SU-DHL-6 (cell line): ENCODE measurements at regions not wholly inside any gene's neighbourhood (a gene's known extent, or its start where the extent isn't known, plus 50 kb on each side); places are given as distances from the start of the nearest gene placed in this dataset.

Experiments
- H2AFZ ChIP-seq: fragments of 200-600 bp; sonication (generic); 2 replicates; pipeline ENCODE4 v1.6.1; 2014; ENCODE audit warnings: low read depth, mild to moderate bottlenecking, moderate library complexity, mixed read lengths, antibody characterized with exemption, low read length; ENCODE audit not compliant: severe bottlenecking
- H3F3A ChIP-seq: fragments of 200-600 bp; shearing (Covaris generic); 2 replicates; pipeline ENCODE4 v1.6.0; 2016; ENCODE audit warnings: antibody characterized with exemption, mild to moderate bottlenecking; ENCODE audit not compliant: insufficient read depth
- H3K27ac ChIP-seq: fragments of 200-600 bp; sonication (generic); 2 replicates; pipeline ENCODE4 v1.5.1; 2016; ENCODE audit warnings: low read depth, mild to moderate bottlenecking, low read length, moderate library complexity, mixed read lengths
- H3K27me3 ChIP-seq: fragments of 200-600 bp; sonication (generic), shearing (Covaris generic); 2 replicates; pipeline ENCODE4 v1.6.0; 2014; ENCODE audit warnings: mild to moderate bottlenecking, low read length
- H3K36me3 ChIP-seq: fragments of 200-600 bp; sonication (generic); 2 replicates; pipeline ENCODE4 v1.6.1; 2014; ENCODE audit warnings: mild to moderate bottlenecking, low read length, mixed read lengths
- H3K4me2 ChIP-seq: fragments of 300-600, 200-600 bp; shearing (Covaris generic), sonication (generic); 2 replicates; pipeline ENCODE4 v1.6.0; 2014; ENCODE audit warnings: low read length, low read depth, mild to moderate bottlenecking; ENCODE audit not compliant: poor library complexity, severe bottlenecking
- H3K4me3 ChIP-seq: fragments of 200-600 bp; sonication (generic); 2 replicates; pipeline ENCODE4 v1.5.1; 2014; ENCODE audit warnings: antibody characterized with exemption, low read length, mild to moderate bottlenecking, mixed read lengths; ENCODE audit not compliant: insufficient read depth, poor library complexity, severe bottlenecking
- H3K79me2 ChIP-seq: fragments of 200-600 bp; sonication (generic); 2 replicates; pipeline ENCODE4 v1.6.1; 2014; ENCODE audit warnings: mild to moderate bottlenecking, low read length, moderate library complexity; ENCODE audit not compliant: insufficient read depth
- H3K9ac ChIP-seq: fragments of 200-600 bp; sonication (generic); 2 replicates; pipeline ENCODE4 v1.7.0; 2014; ENCODE audit warnings: mild to moderate bottlenecking, low read length
- H3K9me2 ChIP-seq: fragments of 200-600 bp; sonication (generic); replicated peaks from 2 replicates; pipeline ENCODE4 v1.6.1; 2014; ENCODE audit warnings: low read length; ENCODE audit not compliant: insufficient read depth
- H3K9me3 ChIP-seq: fragments of 200-600 bp; sonication (generic); 2 replicates; pipeline ENCODE4 v1.6.1; 2014; ENCODE audit warnings: low read length, mixed read lengths; ENCODE audit not compliant: insufficient read depth
- H4K20me1 ChIP-seq: fragments of 200-600 bp; sonication (generic); 2 replicates; pipeline ENCODE4 v1.6.1; 2014; ENCODE audit warnings: low read depth, mild to moderate bottlenecking, antibody characterized with exemption, low read length, moderate library complexity, mixed read lengths
- EZH2phosphoT487 ChIP-seq: fragments of 200-600 bp; sonication (generic), shearing (Covaris generic); conservative IDR thresholded peaks from 2 replicates; pipeline ENCODE4 v1.6.1; 2018; ENCODE audit warnings: mild to moderate bottlenecking, antibody characterized with exemption, low read length, moderate library complexity, mixed read lengths
- TF ChIP-seq, protein P1 (sequence below): fragments of 200-600 bp; sonication (generic); IDR thresholded peaks from one replicate; pipeline ENCODE4 v1.5.1; 2017; ENCODE audit warnings: antibody characterized with exemption, mild to moderate bottlenecking, low read length, moderate library complexity; ENCODE audit not compliant: insufficient read depth, poor library complexity, severe bottlenecking

DNA sequence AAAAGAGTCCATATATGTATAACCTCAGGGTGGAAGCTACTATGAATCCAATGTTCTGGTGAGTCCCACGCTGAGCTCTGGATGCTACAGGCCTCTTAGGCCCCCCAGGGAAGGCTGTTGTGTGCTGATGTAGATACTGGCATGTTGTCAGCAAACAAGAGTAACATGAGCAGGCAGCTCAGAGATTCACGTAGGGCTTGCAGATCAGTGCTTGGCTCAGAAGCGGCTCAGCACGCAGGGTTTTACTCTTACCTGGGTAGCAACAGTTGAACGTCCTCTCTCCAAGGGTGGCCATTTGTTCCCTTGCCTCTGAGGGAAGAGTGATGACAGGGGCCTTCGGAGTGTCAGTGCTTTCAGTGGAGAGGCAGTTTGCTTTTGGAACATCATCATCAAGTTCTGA is 93.4 kb downstream of the ZFP64 start:
- Histone ChIP-seq H3K9me2 (no peaks in the 10 kb centered on the region), H3K79me2 (no peaks in the 10 kb centered on the region), H3K4me2 (no peak overlapping the region), H3K27ac (no peak overlapping the region), H3K9me3 (no peaks in the 10 kb centered on the region), H4K20me1 (no peaks in the 10 kb centered on the region), H3K36me3 (no peaks in the 10 kb centered on the region), H3K9ac (no peak overlapping the region), H2AFZ (no peak overlapping the region), H3K4me3 (no peak overlapping the region), H3F3A (no peaks in the 10 kb centered on the region), H3K27me3 (no peaks in the 10 kb centered on the region)
- TF ChIP-seq, protein P1, sequence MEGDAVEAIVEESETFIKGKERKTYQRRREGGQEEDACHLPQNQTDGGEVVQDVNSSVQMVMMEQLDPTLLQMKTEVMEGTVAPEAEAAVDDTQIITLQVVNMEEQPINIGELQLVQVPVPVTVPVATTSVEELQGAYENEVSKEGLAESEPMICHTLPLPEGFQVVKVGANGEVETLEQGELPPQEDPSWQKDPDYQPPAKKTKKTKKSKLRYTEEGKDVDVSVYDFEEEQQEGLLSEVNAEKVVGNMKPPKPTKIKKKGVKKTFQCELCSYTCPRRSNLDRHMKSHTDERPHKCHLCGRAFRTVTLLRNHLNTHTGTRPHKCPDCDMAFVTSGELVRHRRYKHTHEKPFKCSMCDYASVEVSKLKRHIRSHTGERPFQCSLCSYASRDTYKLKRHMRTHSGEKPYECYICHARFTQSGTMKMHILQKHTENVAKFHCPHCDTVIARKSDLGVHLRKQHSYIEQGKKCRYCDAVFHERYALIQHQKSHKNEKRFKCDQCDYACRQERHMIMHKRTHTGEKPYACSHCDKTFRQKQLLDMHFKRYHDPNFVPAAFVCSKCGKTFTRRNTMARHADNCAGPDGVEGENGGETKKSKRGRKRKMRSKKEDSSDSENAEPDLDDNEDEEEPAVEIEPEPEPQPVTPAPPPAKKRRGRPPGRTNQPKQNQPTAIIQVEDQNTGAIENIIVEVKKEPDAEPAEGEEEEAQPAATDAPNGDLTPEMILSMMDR: no peak

GRCh38 chr20:52096117-52096516 is 95.5 kb downstream of the ZFP64 start:
- no peak overlapping the region for H3K4me3 ChIP-seq
- no peaks in the 10 kb centered on the region for H3K79me2 ChIP-seq
- H3K27ac ChIP-seq: no peak overlapping the region
- no peak for TF ChIP-seq EZH2phosphoT487
- TF ChIP-seq, protein P1: no peak
- no peak overlapping the region for H3K9ac ChIP-seq
- no peaks in the 10 kb centered on the region for H3K27me3 ChIP-seq
- no peaks in the 10 kb centered on the region for H3K9me2 ChIP-seq
- no peaks in the 10 kb centered on the region for H3K36me3 ChIP-seq
- H4K20me1 ChIP-seq: no peaks in the 10 kb centered on the region
- H3K4me2 ChIP-seq: no peak overlapping the region
- H2AFZ ChIP-seq: no peak overlapping the region
- no peaks in the 10 kb centered on the region for H3F3A ChIP-seq
- no peaks in the 10 kb centered on the region for H3K9me3 ChIP-seq

- Histone ChIP-seq H3K27ac (no peak overlapping the region), H3K36me3 (no peaks in the 10 kb centered on the region), H2AFZ (no peak overlapping the region), H3K9ac (no peak overlapping the region), H3K27me3 (no peaks in the 10 kb centered on the region), H3F3A (no peaks in the 10 kb centered on the region), H3K9me3 (no peaks in the 10 kb centered on the region), H3K79me2 (no peaks in the 10 kb centered on the region), H4K20me1 (no peaks in the 10 kb centered on the region), H3K4me3 (no peak overlapping the region), H3K4me2 (no peak overlapping the region), H3K9me2 (no peaks in the 10 kb centered on the region)
- TF ChIP-seq, protein P1: no peak
- no peak for TF ChIP-seq EZH2phosphoT487
Observed at GRCh38 chr20:52094693-52095092, 96.9 kb downstream of the ZFP64 start.

DNA sequence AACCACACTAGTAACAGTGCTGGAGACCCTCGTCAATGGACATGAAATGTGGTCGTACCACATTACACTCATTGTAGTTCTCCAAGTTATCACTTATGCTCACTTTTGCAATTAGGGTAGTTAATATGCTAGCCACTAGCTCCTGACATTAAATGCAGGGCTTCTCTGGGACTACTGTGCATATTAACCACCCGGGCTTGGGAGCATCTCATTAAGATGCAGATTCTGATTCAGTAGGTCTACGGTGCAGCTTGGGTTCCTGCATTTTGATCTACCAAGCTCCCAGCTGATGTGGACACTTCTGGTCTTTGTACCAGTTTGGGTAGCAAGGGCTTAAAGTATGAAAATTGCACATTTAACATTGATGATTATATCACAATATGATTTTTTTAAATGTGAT is 98.0 kb downstream of the ZFP64 start:
- H3K27me3 ChIP-seq: no peaks in the 10 kb centered on the region
- no peaks in the 10 kb centered on the region for H3F3A ChIP-seq
- H3K27ac ChIP-seq: no peak overlapping the region
- H3K36me3 ChIP-seq: no peaks in the 10 kb centered on the region
- no peak overlapping the region for H3K4me3 ChIP-seq
- H3K9me2 ChIP-seq: no peaks in the 10 kb centered on the region
- H4K20me1 ChIP-seq: no peaks in the 10 kb centered on the region
- H3K9ac ChIP-seq: no peak overlapping the region
- no peak overlapping the region for H2AFZ ChIP-seq
- no peaks in the 10 kb centered on the region for H3K79me2 ChIP-seq
- TF ChIP-seq EZH2phosphoT487: no peak
- TF ChIP-seq, protein P1: no peak
- H3K9me3 ChIP-seq: no peaks in the 10 kb centered on the region
- H3K4me2 ChIP-seq: no peak overlapping the region
